ENCODE measurements at regions not wholly inside any gene's neighbourhood (a gene's known extent, or its start where the extent isn't known, plus 50 kb on each side); places are given as distances from the start of the nearest gene placed in this dataset.
"Not testable (repeated sequence)": the region's sequence is repeated elsewhere in the genome, so short reads cannot be mapped to it uniquely, and the experiment has no call there.

GRCh38 chr6:77322604-77323003, 140.7 kb downstream of the HTR1B start:
- no peak for DNase-seq

DNA sequence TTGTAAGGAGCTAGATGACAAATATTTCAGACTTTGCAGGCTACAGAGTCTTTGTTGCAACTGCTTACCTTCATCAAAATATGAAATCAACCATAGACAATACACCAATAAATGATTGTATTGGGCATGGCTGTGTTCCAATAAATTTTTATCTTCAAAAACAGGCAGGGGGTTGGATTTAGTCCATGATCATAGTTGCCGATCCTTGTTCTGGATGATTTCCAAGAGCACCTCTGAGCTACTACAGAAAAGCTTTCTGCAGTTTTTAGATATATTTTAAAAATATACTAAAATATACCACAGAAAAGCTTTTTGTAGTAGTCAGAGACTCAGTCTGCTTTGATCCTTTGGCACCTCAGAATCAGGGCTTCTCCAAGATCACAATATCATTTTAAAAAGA, 145.0 kb downstream of the HTR1B start:
- DNase-seq = no peak

DNA sequence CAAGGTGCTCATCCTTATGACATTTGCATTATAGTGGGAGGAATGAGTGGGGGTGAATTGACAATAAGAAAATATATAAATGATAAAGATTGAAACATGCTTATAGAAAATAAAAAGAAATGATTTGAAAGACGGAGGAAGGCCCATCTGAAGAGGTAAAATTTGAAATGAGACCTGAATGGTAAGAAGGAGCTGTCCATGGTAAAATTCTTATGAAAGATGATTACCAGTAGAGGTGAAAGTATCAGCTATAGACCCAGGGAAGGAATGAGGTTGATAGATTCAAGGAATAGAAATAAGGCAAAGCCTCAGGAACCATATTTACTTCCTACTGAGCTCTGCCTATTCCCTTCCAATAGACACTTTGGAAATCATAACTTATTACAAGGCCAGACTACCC, 149.7 kb downstream of the HTR1B start:
- DNase-seq = no peak

DNA sequence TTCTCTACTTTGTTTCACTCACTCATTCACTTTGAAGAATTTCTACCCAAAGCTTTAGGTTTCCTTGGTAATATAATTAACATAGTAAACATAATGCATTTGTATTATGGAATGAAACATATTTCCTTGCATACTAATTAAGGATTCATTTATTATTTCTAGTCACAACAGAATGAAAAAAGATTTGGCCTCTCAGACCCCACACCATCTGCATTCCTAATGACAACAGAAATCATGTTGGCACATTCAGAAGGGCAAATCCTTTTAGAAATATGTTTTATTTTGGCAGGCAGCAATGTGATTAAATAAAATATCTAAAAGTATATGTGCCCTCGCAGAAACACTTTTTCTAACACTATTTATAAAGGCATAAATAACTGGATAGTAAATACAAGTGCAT, 163.4 kb downstream of the HTR1B start:
- no peak for DNase-seq

- no peak for DNase-seq
Observed at GRCh38 chr6:77298283-77298682, 165.0 kb downstream of the HTR1B start.

- no peak for DNase-seq
Observed at GRCh38 chr6:77292564-77293546, 170.4 kb downstream of the HTR1B start.

GRCh38 chr6:77290798-77291197, 172.5 kb downstream of the HTR1B start:
- no peak for DNase-seq

DNA sequence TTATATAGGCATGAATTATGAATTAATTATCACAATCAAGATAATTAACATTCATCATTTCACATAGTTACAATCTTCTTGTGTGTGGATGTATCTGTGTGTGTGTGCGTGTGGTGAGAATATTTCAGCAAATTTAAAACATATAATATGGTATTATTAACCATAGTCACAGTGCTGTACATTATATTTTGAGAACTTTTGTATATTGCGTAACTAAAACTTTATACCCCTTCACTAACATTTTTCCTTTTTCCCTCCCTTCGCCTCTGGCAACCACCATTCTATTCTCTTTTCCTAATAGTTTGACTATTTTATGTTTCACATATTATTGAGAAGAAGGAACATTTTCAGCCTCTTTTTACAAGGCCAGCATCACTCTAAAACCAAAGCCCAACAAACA, 176.8 kb downstream of the HTR1B start:
- no peak for DNase-seq

DNA sequence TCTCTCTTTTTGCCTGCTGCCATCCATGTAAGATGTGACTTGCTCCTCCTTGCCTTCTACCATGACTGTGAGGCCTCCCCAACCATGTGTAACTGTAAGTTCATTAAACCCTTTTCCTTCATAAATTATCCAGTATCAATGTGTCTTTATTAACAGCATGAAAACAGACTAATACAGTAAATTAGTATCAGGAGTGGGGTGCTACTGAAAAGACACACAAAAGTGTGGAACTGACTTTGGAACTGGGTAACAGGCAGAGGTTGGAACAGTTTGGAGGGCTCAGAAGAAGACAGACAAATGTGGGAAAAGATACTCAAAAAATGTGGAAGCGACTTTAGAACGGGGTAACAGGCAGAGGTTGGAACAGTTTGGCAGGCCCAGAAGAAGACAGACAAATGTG, 189.4 kb downstream of the HTR1B start:
- DNase-seq = no peak

- DNase-seq = no peak
Observed at GRCh38 chr6:77264970-77265369, 198.3 kb downstream of the HTR1B start.

DNA sequence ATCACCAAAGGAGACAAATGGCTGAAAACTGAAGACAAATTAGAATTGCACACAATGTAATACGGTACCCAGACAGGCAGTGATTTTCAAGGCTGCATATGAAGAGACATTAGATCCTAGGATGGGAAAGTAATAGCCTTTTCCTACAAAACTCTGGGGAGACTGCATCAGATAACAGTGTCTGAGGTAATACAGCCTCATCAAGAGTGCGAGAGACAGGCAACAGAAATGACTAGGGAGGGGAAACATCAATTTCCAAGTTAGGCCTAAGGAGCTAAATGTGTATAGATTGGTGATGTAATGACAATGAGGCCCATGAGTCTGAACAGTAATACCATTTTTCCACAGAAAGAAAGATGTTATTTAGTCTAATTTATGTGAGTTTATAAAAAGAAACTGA, 200.3 kb downstream of the HTR1B start:
- DNase-seq = no peak

DNA sequence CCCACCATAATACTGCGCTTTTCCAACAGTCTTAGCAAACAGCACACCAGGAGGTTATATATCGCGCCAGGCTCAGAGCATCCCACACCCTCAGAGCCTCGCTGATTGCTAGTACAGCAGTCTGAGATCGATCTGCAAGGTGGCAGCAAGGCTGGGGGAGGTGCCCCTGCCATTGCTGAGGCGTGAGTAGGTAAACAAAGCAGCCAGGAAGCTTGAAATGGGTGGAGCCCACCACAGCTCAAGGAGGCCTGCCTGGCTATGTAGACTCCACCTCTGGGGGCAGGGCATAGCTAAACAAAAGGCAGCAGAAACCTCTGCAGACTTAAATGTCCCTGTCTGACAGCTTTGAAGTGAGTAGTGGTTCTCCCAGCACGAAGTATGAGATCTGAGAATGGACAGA, 211.5 kb downstream of the HTR1B start:
- DNase-seq = not testable (repeated sequence)

GRCh38 chr6:77249560-77249959, 213.7 kb downstream of the HTR1B start:
- no peak for DNase-seq

DNA sequence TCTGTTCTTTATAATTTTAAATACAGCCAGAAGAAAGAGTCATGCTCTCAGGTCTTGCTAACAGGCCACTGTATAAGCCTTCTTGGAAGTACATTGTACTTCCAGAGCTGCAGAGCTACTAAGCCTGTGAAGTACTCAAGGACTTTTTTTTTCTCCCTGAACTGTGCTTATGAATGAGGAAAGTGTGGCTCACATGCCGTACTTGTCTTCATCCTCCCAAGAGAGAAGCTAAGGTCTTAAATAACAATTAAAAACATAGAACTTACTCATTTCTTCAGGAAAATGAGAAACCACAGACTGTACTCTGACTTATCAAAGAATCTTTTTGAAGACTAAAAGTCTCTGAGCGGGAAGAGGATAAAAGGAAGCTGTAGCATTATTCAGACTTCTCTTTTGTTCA, 218.3 kb downstream of the HTR1B start:
- no peak for DNase-seq

- no peak for DNase-seq
Observed at GRCh38 chr6:77231438-77232305, 231.6 kb downstream of the HTR1B start.

GRCh38 chr6:77228279-77228678, 235.0 kb downstream of the HTR1B start:
- no peak for DNase-seq

DNA sequence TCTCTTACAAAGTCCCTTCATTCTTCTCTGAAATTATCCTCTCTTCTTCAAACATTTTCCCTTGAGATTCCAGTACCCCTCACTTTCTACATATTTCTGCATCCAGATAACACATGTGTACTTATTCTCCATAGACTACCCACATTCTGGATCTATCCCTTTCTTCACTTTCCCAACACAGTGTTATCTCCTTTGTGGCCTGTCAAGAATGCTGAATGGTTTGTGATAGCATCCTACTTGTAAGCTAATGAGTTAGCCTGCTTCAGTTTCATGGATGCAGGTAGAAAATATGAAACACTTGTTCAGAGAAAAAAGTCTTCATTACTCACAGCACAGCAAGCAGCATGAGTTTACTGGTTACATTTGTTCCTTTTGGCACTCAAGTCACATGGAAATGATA, 245.4 kb downstream of the HTR1B start:
- DNase-seq = no peak

DNA sequence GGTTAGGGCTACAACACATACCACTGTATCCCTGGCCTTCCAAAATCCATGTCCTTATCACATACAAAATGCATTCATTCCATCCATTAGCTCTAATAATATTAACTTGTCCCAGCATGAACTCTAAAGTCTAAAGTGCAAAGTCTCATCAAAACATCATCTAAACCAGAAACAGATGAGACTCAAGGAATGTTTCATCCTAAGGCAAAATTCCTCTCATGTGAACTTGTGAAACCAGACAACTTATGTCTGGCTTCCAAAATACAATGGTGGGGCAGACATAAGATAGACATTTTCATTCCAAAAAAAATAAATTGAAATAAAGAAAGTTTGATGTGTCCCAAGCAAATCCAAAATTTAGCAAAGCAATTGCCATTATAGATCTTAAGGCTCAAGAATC, 257.4 kb downstream of the HTR1B start:
- no peak for DNase-seq

GRCh38 chr6:77204555-77204954, 258.7 kb downstream of the HTR1B start:
- DNase-seq = no peak

DNA sequence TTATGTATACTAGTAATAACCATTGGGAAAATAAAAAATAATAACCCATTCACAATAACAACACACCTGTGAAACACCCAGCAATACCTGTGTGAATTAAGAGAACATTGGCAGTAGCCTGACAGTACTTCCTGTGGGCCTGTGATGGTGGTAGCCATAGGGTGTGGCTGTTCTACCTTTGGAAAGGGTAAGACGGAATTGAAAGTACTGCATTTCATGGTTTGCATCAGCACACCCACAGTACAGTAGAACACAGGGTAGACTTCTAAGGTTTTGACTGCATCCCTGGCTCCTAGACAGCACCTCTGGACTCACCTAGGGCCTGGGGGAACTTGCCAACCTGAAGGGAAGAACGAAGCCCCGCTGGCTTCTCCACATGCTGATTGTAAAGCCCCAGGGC, 279.8 kb downstream of the HTR1B start:
- no peak for DNase-seq

DNA sequence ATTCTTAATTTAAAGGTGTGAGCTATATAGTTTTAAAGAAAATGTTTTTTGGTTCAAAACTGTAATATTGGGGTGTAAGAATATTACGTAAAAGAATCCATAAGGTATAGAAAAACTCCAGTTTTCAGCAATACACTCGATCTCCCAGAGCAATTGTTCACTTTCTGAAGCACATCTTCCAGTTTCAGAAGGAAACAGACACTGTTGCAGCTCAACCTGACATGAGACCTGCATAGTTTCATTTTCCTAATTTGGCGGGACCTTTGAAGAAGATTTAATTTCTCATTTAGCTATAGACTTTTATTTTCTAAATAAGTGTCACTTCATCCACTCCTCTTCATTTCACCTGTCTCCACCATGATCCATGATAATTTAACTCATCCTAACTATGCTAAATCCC, 281.5 kb downstream of the HTR1B start:
- no peak for DNase-seq

DNA sequence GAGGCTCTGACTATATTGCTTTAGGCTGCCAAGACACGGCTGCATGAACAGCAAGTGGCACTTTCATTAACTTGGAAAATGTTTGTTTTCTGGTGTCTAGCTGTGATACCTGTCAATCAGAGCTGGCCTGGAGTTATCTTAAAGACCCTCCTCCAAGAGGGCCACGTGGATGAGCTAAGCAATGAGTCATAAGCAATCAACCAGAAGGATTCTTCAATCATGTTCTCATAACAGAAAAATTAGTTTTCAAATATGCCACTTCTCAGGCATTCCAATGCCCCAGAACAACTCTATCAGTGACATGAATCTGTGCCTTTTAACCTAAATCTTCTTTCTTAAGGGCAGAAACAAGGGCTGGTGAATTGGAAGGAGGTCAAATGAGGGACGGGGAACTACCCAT, 283.0 kb downstream of the HTR1B start:
- DNase-seq = no peak

GRCh38 chr6:77178821-77179220, 284.5 kb downstream of the HTR1B start:
- no peak for DNase-seq

- no peak for DNase-seq
Observed at GRCh38 chr6:77177470-77177869, 285.8 kb downstream of the HTR1B start.
